Ishikawa (cell line): ENCODE measurements at regions not wholly inside any gene's neighbourhood (a gene's known extent, or its start where the extent isn't known, plus 50 kb on each side); places are given as distances from the start of the nearest gene placed in this dataset.
A peak's percentile ranks its signal among the peaks of the same experiment; 100 is the strongest.

Experiments used
- CEBPB ChIP-seq: IDR thresholded peaks from 2 replicates; pipeline ENCODE4 v1.6.1; 2012
- CREB1 ChIP-seq: IDR thresholded peaks from 2 replicates; pipeline ENCODE4 v1.6.1; 2012; ENCODE audit warnings: low read depth
- EGR1 ChIP-seq: IDR thresholded peaks from 2 replicates; pipeline ENCODE4 v1.6.1; 2012
- EP300 ChIP-seq: IDR thresholded peaks from 2 replicates; pipeline ENCODE4 v1.6.1; 2012; ENCODE audit warnings: borderline replicate concordance
- FOXM1 ChIP-seq: IDR thresholded peaks from 2 replicates; pipeline ENCODE4 v1.6.1; 2012; ENCODE audit warnings: low read depth, borderline replicate concordance
- MAX ChIP-seq: IDR thresholded peaks from 2 replicates; pipeline ENCODE4 v1.6.1; 2012
- NFIC ChIP-seq: IDR thresholded peaks from 2 replicates; pipeline ENCODE4 v1.6.1; 2012
- RAD21 ChIP-seq: IDR thresholded peaks from 2 replicates; pipeline ENCODE4 v1.6.1; 2012; ENCODE audit warnings: low read depth
- TAF1 ChIP-seq: IDR thresholded peaks from 2 replicates; pipeline ENCODE4 v1.6.1; 2012; ENCODE audit warnings: low read depth, mild to moderate bottlenecking
- TCF12 ChIP-seq: IDR thresholded peaks from 2 replicates; pipeline ENCODE4 v1.6.1; 2012; ENCODE audit warnings: low read depth
- TEAD4 ChIP-seq: IDR thresholded peaks from 2 replicates; pipeline ENCODE4 v1.6.1; 2012
- YY1 ChIP-seq: IDR thresholded peaks from 2 replicates; pipeline ENCODE4 v1.6.1; 2012; ENCODE audit warnings: low read depth
- ZBTB7A ChIP-seq: IDR thresholded peaks from 2 replicates; pipeline ENCODE4 v1.6.1; 2012; ENCODE audit warnings: low read depth
- TF ChIP-seq, protein P1 (sequence below): IDR thresholded peaks from 2 replicates; pipeline ENCODE4 v1.6.1; 2012
- TF ChIP-seq, protein P2 (sequence below): IDR thresholded peaks from 2 replicates; pipeline ENCODE4 v1.6.1; 2012; ENCODE audit warnings: low read depth, mild to moderate bottlenecking

DNA sequence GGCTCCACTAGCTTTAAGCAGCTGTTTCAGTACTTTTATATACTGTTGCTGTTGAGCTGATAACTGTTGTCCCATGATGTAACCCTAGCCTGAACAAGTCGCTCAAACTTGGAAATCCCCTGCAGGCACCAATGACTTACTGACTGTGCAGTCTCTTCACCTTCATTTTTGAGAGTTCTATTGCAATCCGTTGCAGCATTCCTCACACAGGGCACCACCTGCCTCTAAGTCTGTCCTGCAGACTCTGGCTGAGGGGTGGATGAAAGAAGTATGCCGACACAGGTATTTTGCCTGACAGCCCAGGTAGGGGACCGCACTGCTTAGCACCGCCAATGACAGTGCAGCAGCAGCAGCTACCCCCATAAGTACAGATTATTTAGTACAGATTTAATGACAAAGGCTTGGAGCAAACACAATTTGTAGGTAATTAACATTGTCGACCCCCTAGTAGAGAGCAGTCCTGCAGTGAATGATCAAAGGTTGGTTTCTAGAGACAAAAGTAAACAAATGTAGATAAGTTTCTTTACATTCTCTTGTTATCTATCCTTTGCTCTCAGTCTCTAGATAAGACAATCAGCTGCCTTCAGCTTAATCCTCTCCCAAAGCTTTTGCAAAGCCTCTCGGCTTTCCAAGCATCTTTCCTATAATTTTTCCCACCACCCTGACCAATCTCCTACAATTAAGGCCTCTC lies 205.0 kb downstream of the PABPC4L start:
- TF ChIP-seq EP300 (no peak), TCF12 (no peak), CEBPB (no peak), MAX (no peak), NFIC (no peak), CREB1 (no peak), TEAD4 (no peak), YY1 (no peak), FOXM1 (no peak), ZBTB7A (no peak), EGR1 (no peak), TAF1 (no peak), RAD21 (no peak)
- TF ChIP-seq, protein P1, sequence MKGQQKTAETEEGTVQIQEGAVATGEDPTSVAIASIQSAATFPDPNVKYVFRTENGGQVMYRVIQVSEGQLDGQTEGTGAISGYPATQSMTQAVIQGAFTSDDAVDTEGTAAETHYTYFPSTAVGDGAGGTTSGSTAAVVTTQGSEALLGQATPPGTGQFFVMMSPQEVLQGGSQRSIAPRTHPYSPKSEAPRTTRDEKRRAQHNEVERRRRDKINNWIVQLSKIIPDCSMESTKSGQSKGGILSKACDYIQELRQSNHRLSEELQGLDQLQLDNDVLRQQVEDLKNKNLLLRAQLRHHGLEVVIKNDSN = no peak
- TF ChIP-seq, protein P2, sequence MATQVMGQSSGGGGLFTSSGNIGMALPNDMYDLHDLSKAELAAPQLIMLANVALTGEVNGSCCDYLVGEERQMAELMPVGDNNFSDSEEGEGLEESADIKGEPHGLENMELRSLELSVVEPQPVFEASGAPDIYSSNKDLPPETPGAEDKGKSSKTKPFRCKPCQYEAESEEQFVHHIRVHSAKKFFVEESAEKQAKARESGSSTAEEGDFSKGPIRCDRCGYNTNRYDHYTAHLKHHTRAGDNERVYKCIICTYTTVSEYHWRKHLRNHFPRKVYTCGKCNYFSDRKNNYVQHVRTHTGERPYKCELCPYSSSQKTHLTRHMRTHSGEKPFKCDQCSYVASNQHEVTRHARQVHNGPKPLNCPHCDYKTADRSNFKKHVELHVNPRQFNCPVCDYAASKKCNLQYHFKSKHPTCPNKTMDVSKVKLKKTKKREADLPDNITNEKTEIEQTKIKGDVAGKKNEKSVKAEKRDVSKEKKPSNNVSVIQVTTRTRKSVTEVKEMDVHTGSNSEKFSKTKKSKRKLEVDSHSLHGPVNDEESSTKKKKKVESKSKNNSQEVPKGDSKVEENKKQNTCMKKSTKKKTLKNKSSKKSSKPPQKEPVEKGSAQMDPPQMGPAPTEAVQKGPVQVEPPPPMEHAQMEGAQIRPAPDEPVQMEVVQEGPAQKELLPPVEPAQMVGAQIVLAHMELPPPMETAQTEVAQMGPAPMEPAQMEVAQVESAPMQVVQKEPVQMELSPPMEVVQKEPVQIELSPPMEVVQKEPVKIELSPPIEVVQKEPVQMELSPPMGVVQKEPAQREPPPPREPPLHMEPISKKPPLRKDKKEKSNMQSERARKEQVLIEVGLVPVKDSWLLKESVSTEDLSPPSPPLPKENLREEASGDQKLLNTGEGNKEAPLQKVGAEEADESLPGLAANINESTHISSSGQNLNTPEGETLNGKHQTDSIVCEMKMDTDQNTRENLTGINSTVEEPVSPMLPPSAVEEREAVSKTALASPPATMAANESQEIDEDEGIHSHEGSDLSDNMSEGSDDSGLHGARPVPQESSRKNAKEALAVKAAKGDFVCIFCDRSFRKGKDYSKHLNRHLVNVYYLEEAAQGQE = no peak

DNA sequence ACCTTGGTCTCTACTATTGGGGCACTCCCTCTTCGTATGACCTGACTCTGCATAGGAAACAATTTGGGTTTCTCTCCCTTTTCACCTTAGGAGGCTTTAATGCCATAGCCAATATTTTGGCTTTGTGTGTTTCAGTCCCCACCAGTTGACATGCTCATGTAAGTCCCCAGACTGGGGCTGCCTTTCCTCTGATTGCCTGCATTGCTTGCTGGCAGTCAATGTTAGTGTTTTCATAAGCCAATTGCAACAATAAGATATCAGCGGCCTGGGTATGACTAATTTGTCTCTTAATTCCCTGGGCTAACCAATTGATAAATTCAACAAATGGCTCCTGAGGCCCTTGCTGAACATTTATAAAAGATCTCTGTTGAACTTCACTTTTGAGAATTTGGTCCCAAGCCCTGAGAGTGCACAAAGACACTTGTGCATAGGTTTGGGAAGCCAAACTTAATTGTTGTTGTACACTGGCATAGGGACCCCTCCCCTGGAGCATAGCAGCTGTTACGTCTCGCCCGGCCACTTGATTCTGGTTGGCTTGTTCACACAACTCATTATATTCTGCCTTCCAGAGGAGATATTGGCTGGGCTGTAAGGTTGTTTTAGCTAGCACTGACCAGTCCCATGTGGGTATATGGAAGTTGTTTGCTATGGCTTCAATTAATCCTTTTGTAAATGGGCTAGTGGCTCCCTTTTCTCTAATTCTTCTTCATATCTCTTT lies 206.2 kb downstream of the PABPC4L start:
- TF ChIP-seq TAF1 = no peak
- TF ChIP-seq, protein P2 = no peak
- TF ChIP-seq EP300 = no peak
- TF ChIP-seq NFIC = no peak
- TF ChIP-seq MAX = no peak
- TF ChIP-seq, protein P1 = no peak

- TF ChIP-seq TEAD4 = no peak
- no peak for TF ChIP-seq EGR1
Observed at GRCh38 chr4:133982533-133983224, 218.9 kb downstream of the PABPC4L start.

DNA sequence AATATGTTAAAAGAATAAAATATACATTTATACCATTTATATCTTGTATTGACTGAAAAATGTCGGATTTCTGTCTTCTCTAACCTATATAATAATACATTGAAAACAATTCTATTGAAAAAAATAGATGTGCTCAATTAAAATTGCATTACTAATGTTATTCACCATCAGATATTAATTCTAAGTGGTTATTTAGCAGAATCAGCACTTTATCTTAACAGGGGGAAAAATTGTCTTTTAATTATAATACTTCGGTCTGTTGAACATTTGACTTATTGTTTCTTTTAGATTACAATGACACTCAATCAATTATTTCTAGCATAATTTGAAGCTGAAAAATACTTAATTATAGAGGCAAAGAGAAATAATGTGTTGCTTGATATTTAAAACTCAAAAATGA lies 220.3 kb downstream of the PABPC4L start:
- TF ChIP-seq RAD21 (no peak), NFIC (no peak)

DNA sequence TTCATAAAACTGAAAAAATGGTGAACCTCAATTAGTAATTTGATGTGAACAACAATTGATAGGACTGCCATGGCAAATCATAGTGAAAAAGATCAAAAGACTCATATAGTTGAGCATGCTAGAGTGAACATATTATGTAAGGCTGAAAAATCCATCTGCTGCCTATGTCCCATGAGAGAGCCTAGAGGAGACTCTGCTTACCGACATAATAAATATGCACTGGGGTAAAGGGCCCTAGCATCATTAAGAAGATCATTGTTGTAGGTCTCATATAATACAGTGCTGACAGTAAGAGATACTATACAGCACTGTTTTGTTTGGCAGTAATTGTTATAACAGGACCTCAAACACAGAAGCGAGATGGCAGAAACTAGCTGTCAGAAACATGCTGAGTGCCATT lies 229.0 kb downstream of the PABPC4L start:
- no peak for TF ChIP-seq TEAD4
- no peak for TF ChIP-seq EP300

GRCh38 chr4:133969202-133969848 lies 232.3 kb downstream of the PABPC4L start:
- 0 out of 2 replicates have a peak, but pooled peaks have one; percentile 21 for TF ChIP-seq NFIC
- no peak for TF ChIP-seq FOXM1
